Stromal cell of bone marrow (primary cell): ENCODE measurements at regions not wholly inside any gene's neighbourhood (a gene's known extent, or its start where the extent isn't known, plus 50 kb on each side); places are given as distances from the start of the nearest gene placed in this dataset.
"Not testable (repeated sequence)": the region's sequence is repeated elsewhere in the genome, so short reads cannot be mapped to it uniquely, and the experiment has no call there.

Experiments
- DNase-seq: peaks from one replicate; pipeline ENCODE4 v3.0.0-alpha.2; 2012; ENCODE audit warnings: low read depth

DNA sequence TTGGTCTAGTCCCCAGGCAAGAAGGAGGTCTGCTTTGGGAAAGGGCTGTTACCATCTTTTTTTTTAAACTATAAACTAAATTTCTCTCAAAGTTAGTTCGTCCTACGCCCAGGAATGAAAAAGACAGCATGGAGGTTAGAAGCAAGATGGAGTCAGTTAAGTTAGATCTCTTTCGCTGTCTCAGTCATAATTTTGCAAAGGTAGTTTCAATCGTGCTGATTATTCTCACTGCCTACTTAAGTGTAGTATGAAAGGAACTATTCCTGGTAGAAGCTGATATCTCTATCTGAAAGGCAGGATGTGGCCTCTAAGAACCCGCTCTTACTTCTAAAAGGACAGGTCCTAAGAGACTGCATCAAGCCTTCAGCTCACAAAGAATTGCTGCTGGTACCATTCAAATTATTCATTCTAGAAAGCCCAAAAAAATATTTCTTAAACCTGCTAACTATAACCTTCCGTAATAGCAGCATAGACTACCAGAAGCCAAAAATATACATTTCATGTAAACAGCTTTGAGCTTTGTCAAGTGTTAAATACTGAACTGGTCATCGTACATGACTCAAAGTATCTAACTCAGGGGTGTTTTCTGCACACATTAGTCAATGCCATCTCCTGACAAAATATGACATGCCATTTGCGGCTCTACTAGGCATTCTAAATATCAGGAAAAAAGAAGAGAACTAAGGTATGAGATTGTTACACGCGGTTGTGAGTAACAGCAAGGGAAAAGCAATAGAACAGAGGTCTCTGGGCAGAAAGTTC lies 96.0 kb upstream of the CCDC80 start:
- DNase-seq: no peak

- no peak for DNase-seq
These were observed 95.4 kb upstream of the CCDC80 start for GRCh38 chr3:112736386-112736785.

DNA sequence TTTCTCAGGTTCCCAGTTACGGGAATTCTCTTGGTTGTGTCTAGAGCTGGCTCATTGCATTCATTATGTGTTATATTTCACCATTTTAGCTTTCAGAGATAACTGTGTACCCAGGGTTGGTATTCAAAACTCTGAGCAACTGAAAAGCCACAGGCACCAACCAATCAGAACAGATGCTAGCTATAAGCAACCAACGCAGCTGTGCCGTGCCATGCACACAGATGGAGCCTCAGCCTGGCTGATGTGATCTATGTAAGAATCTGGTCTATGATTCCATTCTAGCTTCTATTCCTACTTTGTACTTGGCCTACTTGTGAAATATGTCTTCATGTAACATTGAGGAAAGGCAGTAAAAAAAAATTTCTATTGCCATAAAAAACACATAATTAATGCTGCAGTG lies 95.0 kb upstream of the CCDC80 start:
- DNase-seq: no peak

DNA sequence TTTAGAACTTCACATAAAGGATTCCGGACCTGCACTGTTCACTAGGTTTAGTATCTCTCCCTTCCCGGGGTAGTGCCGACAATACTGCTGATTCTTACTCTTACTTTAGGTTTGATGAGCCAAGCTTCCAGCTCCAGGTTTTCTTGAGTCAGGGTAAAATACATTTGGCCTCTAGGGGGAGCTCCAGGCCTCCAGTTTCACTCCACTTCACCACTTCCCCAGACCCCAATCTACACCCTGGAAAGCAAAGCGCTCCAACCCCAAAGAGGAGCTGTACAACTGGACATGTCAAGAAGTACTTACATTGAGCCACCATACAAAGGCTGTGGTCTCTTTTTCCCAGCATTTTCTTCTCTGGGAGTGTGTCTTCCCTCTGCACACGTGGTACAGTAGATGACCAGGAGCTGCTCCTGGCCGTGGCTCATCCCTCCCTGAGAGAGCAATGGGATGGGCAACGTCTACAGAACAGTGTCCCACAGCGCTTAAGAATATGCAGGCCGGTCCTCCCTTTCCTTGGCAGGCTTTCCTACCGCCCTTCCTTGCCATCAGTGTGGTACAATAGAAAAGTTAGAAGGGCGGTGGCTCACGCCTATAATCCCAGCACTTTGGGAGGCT lies 93.9 kb upstream of the CCDC80 start:
- DNase-seq: peak; percentile 51

DNA sequence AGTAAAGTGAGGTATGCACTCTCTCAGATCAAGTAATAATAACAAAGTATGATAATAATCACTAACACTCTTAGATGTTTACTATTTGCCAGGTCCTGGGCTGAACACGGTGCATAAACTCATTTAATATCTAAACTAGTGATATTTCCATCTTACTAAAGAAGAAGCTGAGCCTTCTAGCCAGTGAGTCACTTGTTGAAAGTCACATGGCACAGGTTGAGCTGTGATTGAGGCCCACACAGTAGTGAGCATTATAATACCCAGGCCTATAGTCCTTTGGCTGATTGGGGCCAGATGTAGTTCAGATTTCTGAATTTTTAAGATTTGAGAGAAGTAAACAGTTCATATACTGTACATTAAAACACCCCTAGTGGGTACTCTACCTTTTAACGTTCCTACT lies 93.2 kb upstream of the CCDC80 start:
- no peak for DNase-seq

DNA sequence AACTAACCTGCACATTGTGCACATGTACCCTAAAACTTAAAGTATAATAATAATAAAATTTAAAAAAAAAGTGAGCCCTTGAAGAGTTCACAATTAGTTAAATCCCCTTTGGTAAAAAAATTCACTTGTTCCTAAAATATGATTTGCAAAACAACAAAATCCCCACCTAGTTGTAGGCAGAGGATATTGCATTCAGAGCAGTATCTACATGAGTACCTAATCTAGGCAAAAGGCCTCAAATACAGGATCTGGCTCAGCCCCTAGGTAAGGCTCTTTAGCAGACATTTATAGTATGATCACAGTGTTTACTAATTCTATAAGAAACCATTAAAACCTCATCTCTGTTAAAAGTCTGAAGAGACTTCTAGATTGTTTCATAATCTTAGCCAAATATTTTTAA lies 89.3 kb upstream of the CCDC80 start:
- no peak for DNase-seq

DNA sequence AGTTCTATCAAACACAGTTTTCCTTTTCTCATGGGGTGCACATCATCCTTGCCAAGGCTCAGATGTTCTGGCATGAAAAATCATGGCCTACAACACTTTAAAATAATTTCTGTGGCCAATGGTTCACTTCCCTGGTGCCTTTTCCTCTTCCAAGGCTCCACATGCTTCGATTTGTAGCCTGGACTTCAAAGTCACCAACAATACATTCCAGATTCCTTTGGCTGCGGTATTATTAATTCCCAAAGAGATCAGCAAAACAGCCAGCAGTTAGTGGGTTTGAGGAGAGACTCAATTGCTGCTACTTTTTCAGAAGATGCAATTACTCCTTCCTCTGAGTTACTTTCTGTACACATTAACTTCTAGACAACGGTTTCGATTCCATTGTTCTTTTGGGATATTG lies 80.3 kb upstream of the CCDC80 start:
- DNase-seq: no peak

DNA sequence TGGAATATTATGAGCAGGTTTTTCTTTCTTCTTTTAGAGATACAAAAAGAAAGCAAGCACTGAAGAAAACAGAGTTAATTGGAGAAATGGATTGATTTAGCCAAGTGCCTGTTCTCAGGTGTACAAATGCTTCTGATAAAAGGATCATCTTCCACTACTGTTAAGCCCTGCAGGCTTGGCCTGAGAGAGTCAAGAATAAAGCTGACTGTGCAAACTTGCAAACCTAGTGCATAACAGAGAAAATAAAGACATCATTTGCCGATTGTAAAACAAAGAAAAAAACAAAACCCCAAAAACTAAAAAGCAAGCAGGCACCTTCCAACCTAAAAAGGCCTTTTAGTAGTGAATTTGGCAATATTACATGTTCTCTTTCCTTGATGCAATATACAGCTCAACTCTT lies 78.0 kb upstream of the CCDC80 start:
- DNase-seq: no peak

GRCh38 chr3:112718516-112718915 lies 77.6 kb upstream of the CCDC80 start:
- DNase-seq: no peak

GRCh38 chr3:112709911-112710310 lies 69.0 kb upstream of the CCDC80 start:
- DNase-seq: no peak

DNA sequence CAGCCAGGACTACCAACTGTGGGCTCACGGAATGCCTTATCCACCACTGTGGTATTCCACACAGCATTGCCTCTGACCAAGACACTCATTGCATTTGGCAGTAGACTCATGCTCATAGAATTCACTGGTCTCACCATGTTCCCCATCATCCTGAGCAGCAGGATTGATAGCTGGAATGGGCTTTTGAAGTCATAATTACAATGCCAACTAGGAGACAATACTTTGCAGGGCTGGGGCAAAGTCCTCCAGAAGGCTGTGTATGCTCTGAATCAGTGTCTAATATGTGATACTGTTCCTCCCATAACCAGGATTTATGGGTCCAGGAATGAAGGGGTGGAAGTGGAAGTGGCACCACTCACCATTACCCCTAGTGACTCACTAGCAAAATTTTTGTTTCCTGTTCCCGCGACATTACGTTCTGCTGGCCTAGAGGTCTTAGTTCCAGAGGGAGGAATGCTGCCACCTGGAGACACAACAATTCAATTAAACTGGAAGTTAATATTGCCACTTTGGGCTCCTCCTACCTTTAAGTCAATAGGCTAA lies 58.6 kb upstream of the CCDC80 start:
- no peak for DNase-seq

- not testable (repeated sequence) for DNase-seq
These were observed 57.5 kb upstream of the CCDC80 start for GRCh38 chr3:112698442-112698841.

- not testable (repeated sequence) for DNase-seq
These were observed 55.3 kb upstream of the CCDC80 start for GRCh38 chr3:112696244-112696643.

- not testable (repeated sequence) for DNase-seq
These were observed 54.6 kb upstream of the CCDC80 start for GRCh38 chr3:112695377-112696108.

DNA sequence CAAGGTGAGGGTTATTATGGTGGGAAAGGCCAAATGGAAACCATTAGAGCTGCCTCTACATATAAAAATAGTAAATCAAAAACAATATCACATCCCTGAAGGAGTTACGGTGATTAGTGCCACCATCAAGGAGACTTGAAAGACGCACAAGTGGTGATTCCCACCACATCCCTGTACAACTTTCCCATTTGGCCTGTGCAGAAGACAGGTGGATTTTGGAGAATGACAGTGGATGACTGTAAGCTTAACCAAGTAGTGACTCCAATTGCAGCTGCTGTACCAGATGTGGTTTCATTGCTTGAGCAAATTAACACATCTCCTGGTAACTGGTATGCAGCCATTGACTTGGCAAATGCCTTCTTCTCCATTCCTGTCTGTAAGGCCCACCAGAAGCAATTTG lies 54.0 kb upstream of the CCDC80 start:
- DNase-seq: not testable (repeated sequence)

GRCh38 chr3:112693186-112693585 lies 52.2 kb upstream of the CCDC80 start:
- no peak for DNase-seq
